Fibroblast of villous mesenchyme (primary cell): ENCODE measurements at regions not wholly inside any gene's neighbourhood (a gene's known extent, or its start where the extent isn't known, plus 50 kb on each side); places are given as distances from the start of the nearest gene placed in this dataset.

Experiments used
- DNase-seq: peaks from one replicate; pipeline ENCODE4 v3.0.0-alpha.2; 2010; ENCODE audit warnings: low read depth
- H3K4me3 ChIP-seq: 2 replicates; pipeline ENCODE4 v1.5.1; 2011; ENCODE audit warnings: low read depth, mild to moderate bottlenecking, low read length
- CTCF ChIP-seq: IDR thresholded peaks from 2 replicates; pipeline ENCODE4 v1.5.1; 2012; ENCODE audit warnings: low read depth, mild to moderate bottlenecking, low read length; ENCODE audit not compliant: insufficient read depth

GRCh38 chr16:52709306-52709705 lies 162.4 kb upstream of the TOX3 start:
- H3K4me3 ChIP-seq: no peak overlapping the region
- no peak for TF ChIP-seq CTCF
- no peak for DNase-seq

GRCh38 chr16:52708476-52708875 lies 161.5 kb upstream of the TOX3 start:
- TF ChIP-seq CTCF: no peak
- no peak for DNase-seq

GRCh38 chr16:52707676-52708337 lies 160.9 kb upstream of the TOX3 start:
- no peak overlapping the region for H3K4me3 ChIP-seq
- no peak for TF ChIP-seq CTCF
- DNase-seq: no peak

More at GRCh38 chr16:52708476-52708875, 161.5 kb upstream of the TOX3 start:
- H3K4me3 ChIP-seq: no peak overlapping the region

- TF ChIP-seq CTCF: no peak
Measured at GRCh38 chr16:52705122-52705521, 158.2 kb upstream of the TOX3 start.

GRCh38 chr16:52697971-52698370 lies 151.0 kb upstream of the TOX3 start:
- DNase-seq: no peak
- no peak overlapping the region for H3K4me3 ChIP-seq
- no peak for TF ChIP-seq CTCF

More at GRCh38 chr16:52705122-52705521, 158.2 kb upstream of the TOX3 start:
- no peak overlapping the region for H3K4me3 ChIP-seq
- no peak for DNase-seq

- H3K4me3 ChIP-seq: no peak overlapping the region
- no peak for DNase-seq
- no peak for TF ChIP-seq CTCF
Measured at GRCh38 chr16:52696126-52696525, 149.2 kb upstream of the TOX3 start.

GRCh38 chr16:52690468-52690867 lies 143.5 kb upstream of the TOX3 start:
- H3K4me3 ChIP-seq: no peak overlapping the region
- no peak for TF ChIP-seq CTCF
- no peak for DNase-seq
